HEK293 (cell line): ENCODE measurements at regions not wholly inside any gene's neighbourhood (a gene's known extent, or its start where the extent isn't known, plus 50 kb on each side); places are given as distances from the start of the nearest gene placed in this dataset.

Source experiments
- CTCF ChIA-PET: fragments of 350-600 bp; formaldehyde crosslinking; extraction: SDS; loops from one replicate; lab custom pipeline; 2021; ENCODE audit warnings: antibody characterized with exemption; lab: Yijun Ruan, JAX
- POLR2A ChIA-PET: fragments of 300-600 bp; formaldehyde crosslinking; extraction: SDS; loops from one replicate; lab custom pipeline; 2020; ENCODE audit warnings: antibody characterized with exemption, inconsistent platforms; lab: Yijun Ruan, JAX
- H3K27ac ChIP-seq: fragments of 200-500 bp; sonication (Bioruptor generic); 2 replicates; pipeline ENCODE4 v1.5.1; 2014; ENCODE audit warnings: low read depth, low read length, control low read depth, inconsistent platforms; ENCODE audit errors: extremely low read depth
- H3K36me3 ChIP-seq, 2 experiments: fragments of 200-500 bp in 1 of 2; sonication (Bioruptor generic) in 1 of 2; 1 replicate in 1 of 2; 2 replicates in 1 of 2; pipeline ENCODE4 v1.5.1; 2014 to 2017; ENCODE audit warnings: inconsistent platforms in 2 of 2, low read length in 2 of 2; ENCODE audit not compliant: control insufficient read depth in 2 of 2, insufficient read depth in 1 of 2
- H3K4me1 ChIP-seq: fragments of 200-500 bp; sonication (Bioruptor generic); 2 replicates; pipeline ENCODE4 v1.5.1; 2014; ENCODE audit warnings: mild to moderate bottlenecking, low read length, inconsistent platforms; ENCODE audit not compliant: control insufficient read depth, insufficient read depth
- H3K4me3 ChIP-seq: 2 replicates; pipeline ENCODE4 v1.5.1; 2011; ENCODE audit warnings: low read depth, mild to moderate bottlenecking, control low read depth, low read length, moderate library complexity
- H3K9me3 ChIP-seq: fragments of 200-500 bp; sonication (Bioruptor generic); 2 replicates; pipeline ENCODE4 v1.5.1; 2014; ENCODE audit warnings: low read depth, low read length, inconsistent platforms; ENCODE audit not compliant: control insufficient read depth, insufficient read depth
- AEBP2 ChIP-seq: fragments of 450-650 bp; formaldehyde crosslinking; IDR thresholded peaks from 2 replicates; pipeline ENCODE4 v1.5.1; 2016; ENCODE audit warnings: missing biosample characterization, missing genetic modification characterization, borderline replicate concordance
- CTCF ChIP-seq: fragments of 450-650 bp; formaldehyde crosslinking; IDR thresholded peaks from 2 replicates; pipeline ENCODE4 v1.5.1; 2016; ENCODE audit warnings: missing biosample characterization, missing genetic modification characterization
- GLI2 ChIP-seq: fragments of 450-650 bp; formaldehyde crosslinking; IDR thresholded peaks from 2 replicates; pipeline ENCODE4; 2017; ENCODE audit warnings: missing biosample characterization, missing genetic modification characterization, low read depth, borderline replicate concordance
- IKZF3 ChIP-seq: fragments of 450-650 bp; IDR thresholded peaks from 2 replicates; pipeline ENCODE4 v1.5.0; 2018; ENCODE audit warnings: missing biosample characterization, mild to moderate bottlenecking, missing genetic modification characterization, moderate library complexity
- KLF16 ChIP-seq: fragments of 450-650 bp; formaldehyde crosslinking; IDR thresholded peaks from 2 replicates; pipeline ENCODE4 v1.5.1; 2017; ENCODE audit warnings: missing biosample characterization, missing genetic modification characterization
- PATZ1 ChIP-seq: fragments of 450-650 bp; formaldehyde crosslinking; IDR thresholded peaks from 2 replicates; pipeline ENCODE4 v1.5.1; 2016; ENCODE audit warnings: missing biosample characterization, missing genetic modification characterization
- ZBTB8A ChIP-seq: fragments of 450-650 bp; formaldehyde crosslinking; IDR thresholded peaks from 2 replicates; pipeline ENCODE4 v1.5.1; 2016; ENCODE audit warnings: missing biosample characterization, missing genetic modification characterization
- ZFP3 ChIP-seq: fragments of 450-650 bp; formaldehyde crosslinking; IDR thresholded peaks from 2 replicates; pipeline ENCODE4 v1.5.1; 2016; ENCODE audit warnings: low read depth, missing biosample characterization, missing genetic modification characterization
- ZNF202 ChIP-seq: fragments of 450-650 bp; formaldehyde crosslinking; IDR thresholded peaks from 2 replicates; pipeline ENCODE4 v1.5.1; 2016; ENCODE audit warnings: missing biosample characterization, missing genetic modification characterization, borderline replicate concordance
- ZNF24 ChIP-seq: fragments of 450-650 bp; formaldehyde crosslinking; IDR thresholded peaks from 2 replicates; pipeline ENCODE4 v1.5.1; 2016; ENCODE audit warnings: missing biosample characterization, missing genetic modification characterization
- ZNF280D ChIP-seq: fragments of 450-650 bp; formaldehyde crosslinking; IDR thresholded peaks from 2 replicates; pipeline ENCODE4 v1.5.1; 2016; ENCODE audit warnings: missing biosample characterization, missing genetic modification characterization
- ZNF404 ChIP-seq: fragments of 450-650 bp; formaldehyde crosslinking; IDR thresholded peaks from 2 replicates; pipeline ENCODE4 v1.5.1; 2017; ENCODE audit warnings: missing biosample characterization, missing genetic modification characterization
- ZNF571 ChIP-seq: fragments of 450-650 bp; formaldehyde crosslinking; IDR thresholded peaks from 2 replicates; pipeline ENCODE4 v1.5.0; 2017; ENCODE audit warnings: missing biosample characterization, missing genetic modification characterization
- ZNF747 ChIP-seq: fragments of 450-650 bp; formaldehyde crosslinking; IDR thresholded peaks from 2 replicates; pipeline ENCODE4 v1.5.1; 2016; ENCODE audit warnings: missing biosample characterization, missing genetic modification characterization
- ZSCAN23 ChIP-seq: fragments of 450-650 bp; formaldehyde crosslinking; IDR thresholded peaks from 2 replicates; pipeline ENCODE4 v1.5.1; 2016; ENCODE audit warnings: missing biosample characterization, missing genetic modification characterization
- TF ChIP-seq, protein P1 (sequence below): fragments of 450-650 bp; formaldehyde crosslinking; IDR thresholded peaks from 2 replicates; pipeline ENCODE4 v1.5.1; 2017; ENCODE audit warnings: missing biosample characterization, missing genetic modification characterization
- TF ChIP-seq, protein P2 (sequence below): fragments of 450-650 bp; formaldehyde crosslinking; conservative IDR thresholded peaks from 2 replicates; pipeline ENCODE4 v1.5.1; 2016; ENCODE audit warnings: low read depth, missing biosample characterization, missing genetic modification characterization

GRCh38 chr6:8269094-8269493 is 166.3 kb downstream of the SLC35B3 start:
- Histone ChIP-seq H3K27ac (no peak overlapping the region), H3K36me3 (no peaks in the 10 kb centered on the region), H3K4me1 (no peaks in the 10 kb centered on the region), H3K4me3 (no peak overlapping the region), H3K9me3 (no peaks in the 10 kb centered on the region)
- CTCF ChIA-PET = no interaction called here
- POLR2A ChIA-PET = no interaction called here
- TF ChIP-seq GLI2 (tag by site-specific recombination) = no peak
- TF ChIP-seq ZNF24 (tag by site-specific recombination) = no peak
- no peak for TF ChIP-seq ZSCAN23 (tag by site-specific recombination)

DNA sequence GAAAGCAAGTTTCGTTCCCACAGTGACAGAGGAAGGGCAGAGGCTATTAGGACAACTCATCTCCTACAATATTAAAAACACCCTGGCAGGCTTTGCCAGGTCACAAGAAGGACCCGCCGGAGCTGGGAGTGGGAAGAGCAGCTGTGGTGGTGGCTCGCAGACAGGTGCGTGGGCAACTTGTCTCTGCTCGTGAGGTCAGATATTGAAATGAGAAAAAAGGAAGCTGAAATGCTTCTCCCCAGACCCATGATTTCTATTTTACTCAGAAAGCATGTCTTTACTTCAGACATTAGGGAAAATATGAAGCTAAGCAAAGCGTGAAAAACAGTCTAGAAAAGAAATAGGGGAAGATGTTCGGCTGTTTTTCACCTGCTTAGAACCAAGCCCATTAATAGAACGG is 166.3 kb upstream of the EEF1E1 start:
- no peak overlapping the region for H3K27ac ChIP-seq
- H3K4me3 ChIP-seq = no peak overlapping the region
- TF ChIP-seq ZBTB8A (tag by site-specific recombination) (no peak), ZNF571 (tag by site-specific recombination) (no peak), PATZ1 (no peak), ZNF280D (tag by site-specific recombination) (no peak), ZNF747 (tag by site-specific recombination) (no peak)
- POLR2A ChIA-PET = no interaction called here
- H3K36me3 ChIP-seq = no peaks in the 10 kb centered on the region
- no peaks in the 10 kb centered on the region for H3K9me3 ChIP-seq
- H3K4me1 ChIP-seq = no peaks in the 10 kb centered on the region
- CTCF ChIA-PET = no interaction called here

GRCh38 chr6:8268156-8268555 is 165.8 kb upstream of the EEF1E1 start:
- CTCF ChIA-PET = no interaction called here
- TF ChIP-seq CTCF (tag by site-specific recombination) = no peak
- no peak for TF ChIP-seq AEBP2 (tag by site-specific recombination)
- TF ChIP-seq, protein P1, sequence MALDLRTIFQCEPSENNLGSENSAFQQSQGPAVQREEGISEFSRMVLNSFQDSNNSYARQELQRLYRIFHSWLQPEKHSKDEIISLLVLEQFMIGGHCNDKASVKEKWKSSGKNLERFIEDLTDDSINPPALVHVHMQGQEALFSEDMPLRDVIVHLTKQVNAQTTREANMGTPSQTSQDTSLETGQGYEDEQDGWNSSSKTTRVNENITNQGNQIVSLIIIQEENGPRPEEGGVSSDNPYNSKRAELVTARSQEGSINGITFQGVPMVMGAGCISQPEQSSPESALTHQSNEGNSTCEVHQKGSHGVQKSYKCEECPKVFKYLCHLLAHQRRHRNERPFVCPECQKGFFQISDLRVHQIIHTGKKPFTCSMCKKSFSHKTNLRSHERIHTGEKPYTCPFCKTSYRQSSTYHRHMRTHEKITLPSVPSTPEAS (tag by site-specific recombination) = no peak
- no peak for TF ChIP-seq ZNF202 (tag by site-specific recombination)
- TF ChIP-seq ZNF404 (tag by site-specific recombination) = no peak
- no peak for TF ChIP-seq ZFP3 (tag by site-specific recombination)
- TF ChIP-seq IKZF3 (tag by site-specific recombination) = no peak
- TF ChIP-seq KLF16 (tag by site-specific recombination) = no peak
- TF ChIP-seq, protein P2, sequence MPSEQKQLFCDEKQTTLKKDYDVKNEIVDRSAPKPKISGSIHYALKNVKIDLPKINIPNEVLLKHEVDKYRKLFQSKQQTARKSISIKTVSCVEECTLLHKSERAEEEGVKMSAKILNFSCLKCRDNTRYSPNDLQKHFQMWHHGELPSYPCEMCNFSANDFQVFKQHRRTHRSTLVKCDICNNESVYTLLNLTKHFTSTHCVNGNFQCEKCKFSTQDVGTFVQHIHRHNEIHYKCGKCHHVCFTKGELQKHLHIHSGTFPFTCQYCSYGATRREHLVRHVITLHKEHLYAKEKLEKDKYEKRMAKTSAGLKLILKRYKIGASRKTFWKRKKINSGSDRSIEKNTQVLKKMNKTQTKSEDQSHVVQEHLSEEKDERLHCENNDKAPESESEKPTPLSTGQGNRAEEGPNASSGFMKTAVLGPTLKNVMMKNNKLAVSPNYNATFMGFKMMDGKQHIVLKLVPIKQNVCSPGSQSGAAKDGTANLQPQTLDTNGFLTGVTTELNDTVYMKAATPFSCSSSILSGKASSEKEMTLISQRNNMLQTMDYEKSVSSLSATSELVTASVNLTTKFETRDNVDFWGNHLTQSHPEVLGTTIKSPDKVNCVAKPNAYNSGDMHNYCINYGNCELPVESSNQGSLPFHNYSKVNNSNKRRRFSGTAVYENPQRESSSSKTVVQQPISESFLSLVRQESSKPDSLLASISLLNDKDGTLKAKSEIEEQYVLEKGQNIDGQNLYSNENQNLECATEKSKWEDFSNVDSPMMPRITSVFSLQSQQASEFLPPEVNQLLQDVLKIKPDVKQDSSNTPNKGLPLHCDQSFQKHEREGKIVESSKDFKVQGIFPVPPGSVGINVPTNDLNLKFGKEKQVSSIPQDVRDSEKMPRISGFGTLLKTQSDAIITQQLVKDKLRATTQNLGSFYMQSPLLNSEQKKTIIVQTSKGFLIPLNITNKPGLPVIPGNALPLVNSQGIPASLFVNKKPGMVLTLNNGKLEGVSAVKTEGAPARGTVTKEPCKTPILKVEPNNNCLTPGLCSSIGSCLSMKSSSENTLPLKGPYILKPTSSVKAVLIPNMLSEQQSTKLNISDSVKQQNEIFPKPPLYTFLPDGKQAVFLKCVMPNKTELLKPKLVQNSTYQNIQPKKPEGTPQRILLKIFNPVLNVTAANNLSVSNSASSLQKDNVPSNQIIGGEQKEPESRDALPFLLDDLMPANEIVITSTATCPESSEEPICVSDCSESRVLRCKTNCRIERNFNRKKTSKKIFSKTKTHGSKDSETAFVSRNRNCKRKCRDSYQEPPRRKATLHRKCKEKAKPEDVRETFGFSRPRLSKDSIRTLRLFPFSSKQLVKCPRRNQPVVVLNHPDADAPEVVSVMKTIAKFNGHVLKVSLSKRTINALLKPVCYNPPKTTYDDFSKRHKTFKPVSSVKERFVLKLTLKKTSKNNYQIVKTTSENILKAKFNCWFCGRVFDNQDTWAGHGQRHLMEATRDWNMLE = no peak

More at GRCh38 chr6:8268156-8268555, 165.8 kb upstream of the EEF1E1 start:
- no peaks in the 10 kb centered on the region for H3K9me3 ChIP-seq
- H3K36me3 ChIP-seq = no peaks in the 10 kb centered on the region
- no peak overlapping the region for H3K27ac ChIP-seq
- H3K4me1 ChIP-seq = no peaks in the 10 kb centered on the region
- H3K4me3 ChIP-seq = no peak overlapping the region
- POLR2A ChIA-PET = no interaction called here
